Thyroid gland (tissue), 4 donors: ENCODE measurements at regions not wholly inside any gene's neighbourhood (a gene's known extent, or its start where the extent isn't known, plus 50 kb on each side); places are given as distances from the start of the nearest gene placed in this dataset.

ENCODE experiments used
- POLR2A ChIP-seq, 2 donors: fragments of 450-650 bp; IDR thresholded peaks; one replicate each; pipeline ENCODE4 v1.6.1; 2017; ENCODE audit warnings: antibody characterized with exemption in 2 of 2, mild to moderate bottlenecking in 2 of 2, moderate library complexity in 1 of 2
- TF ChIP-seq, protein P1 (sequence below), 6 experiments: fragments of 200-600 bp in 3 of 6; fragments of 450-650 bp in 3 of 6; sonication (generic) in 3 of 6; IDR thresholded peaks; one replicate each; pipeline ENCODE4 v1.5.1; 2016 to 2019; ENCODE audit warnings: antibody characterized with exemption in 6 of 6, mild to moderate bottlenecking in 2 of 6, inconsistent platforms in 1 of 6, moderate library complexity in 1 of 6

- TF ChIP-seq, protein P1, sequence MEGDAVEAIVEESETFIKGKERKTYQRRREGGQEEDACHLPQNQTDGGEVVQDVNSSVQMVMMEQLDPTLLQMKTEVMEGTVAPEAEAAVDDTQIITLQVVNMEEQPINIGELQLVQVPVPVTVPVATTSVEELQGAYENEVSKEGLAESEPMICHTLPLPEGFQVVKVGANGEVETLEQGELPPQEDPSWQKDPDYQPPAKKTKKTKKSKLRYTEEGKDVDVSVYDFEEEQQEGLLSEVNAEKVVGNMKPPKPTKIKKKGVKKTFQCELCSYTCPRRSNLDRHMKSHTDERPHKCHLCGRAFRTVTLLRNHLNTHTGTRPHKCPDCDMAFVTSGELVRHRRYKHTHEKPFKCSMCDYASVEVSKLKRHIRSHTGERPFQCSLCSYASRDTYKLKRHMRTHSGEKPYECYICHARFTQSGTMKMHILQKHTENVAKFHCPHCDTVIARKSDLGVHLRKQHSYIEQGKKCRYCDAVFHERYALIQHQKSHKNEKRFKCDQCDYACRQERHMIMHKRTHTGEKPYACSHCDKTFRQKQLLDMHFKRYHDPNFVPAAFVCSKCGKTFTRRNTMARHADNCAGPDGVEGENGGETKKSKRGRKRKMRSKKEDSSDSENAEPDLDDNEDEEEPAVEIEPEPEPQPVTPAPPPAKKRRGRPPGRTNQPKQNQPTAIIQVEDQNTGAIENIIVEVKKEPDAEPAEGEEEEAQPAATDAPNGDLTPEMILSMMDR (IDR thresholded peaks at IDR 0.05): no peak
- no peak for TF ChIP-seq POLR2A (IDR thresholded peaks at IDR 0.05)
These were observed 106.5 kb upstream of the LOC128125822 start for GRCh38 chr6:63465750-63466149.
